ENCODE measurements at regions not wholly inside any gene's neighbourhood (a gene's known extent, or its start where the extent isn't known, plus 50 kb on each side); places are given as distances from the start of the nearest gene placed in this dataset.
A peak's percentile ranks its signal among the peaks of the same experiment; 100 is the strongest.

DNA sequence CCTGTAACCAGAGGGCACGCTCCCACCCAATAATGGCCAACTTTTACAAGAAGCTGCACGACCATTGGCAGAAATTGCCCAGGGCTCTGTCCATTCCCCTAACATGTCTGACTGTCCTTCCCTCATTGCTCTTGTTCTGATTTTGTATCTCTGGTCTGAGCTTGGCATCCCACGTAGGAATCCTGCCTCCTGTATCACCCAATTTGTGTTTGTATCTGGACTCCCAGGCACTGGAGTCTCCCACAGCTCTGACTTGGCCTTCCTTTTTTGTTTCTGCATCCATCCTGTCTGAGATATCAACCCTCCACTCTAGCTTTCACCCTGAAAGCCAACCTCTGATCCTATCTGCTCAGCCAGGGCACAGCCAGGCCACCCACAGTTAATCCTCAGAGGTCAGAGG lies 259.8 kb downstream of the FBXO15 start:
- Mint-ChIP-seq H3K36me3 (ENCODE audit: low read depth) (no peaks in the 10 kb centered on the region), H3K27ac (no peak overlapping the region), H3K4me1 (ENCODE audit: low read depth) (no peaks in the 10 kb centered on the region), H3K9me3 (no peaks in the 10 kb centered on the region), H3K27me3 (peaks cover 2% of the 10 kb centered on the region), H3K4me3 (no peak overlapping the region)
- intact Hi-C loops (cut with micrococcal nuclease) = no loop called here

DNA sequence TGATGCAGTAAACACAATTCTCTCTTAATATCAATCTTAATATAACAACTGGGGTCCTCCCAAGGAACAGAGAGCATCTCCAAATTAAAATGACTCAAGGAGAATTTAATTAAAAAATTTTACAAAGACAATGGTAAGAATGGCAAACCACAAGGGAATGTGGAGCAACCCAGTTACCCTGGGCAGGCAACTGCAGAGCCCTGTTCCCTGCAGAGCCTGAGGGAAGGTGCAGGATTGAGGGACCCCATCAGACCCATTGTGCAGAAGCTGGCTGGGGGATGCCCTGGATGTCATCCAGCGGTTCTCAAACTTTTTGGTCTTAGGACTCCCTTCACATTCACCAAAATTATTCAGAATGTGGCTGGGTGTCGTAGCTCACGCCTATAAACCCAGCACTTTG lies 262.8 kb downstream of the FBXO15 start:
- Mint-ChIP-seq H3K4me1 (ENCODE audit: low read depth) (no peaks in the 10 kb centered on the region), H3K9me3 (no peaks in the 10 kb centered on the region), H3K27me3 (no peaks in the 10 kb centered on the region), H3K27ac (no peak overlapping the region), H3K36me3 (ENCODE audit: low read depth) (no peaks in the 10 kb centered on the region), H3K4me3 (no peak overlapping the region)
- intact Hi-C loops (cut with micrococcal nuclease) = no loop called here

DNA sequence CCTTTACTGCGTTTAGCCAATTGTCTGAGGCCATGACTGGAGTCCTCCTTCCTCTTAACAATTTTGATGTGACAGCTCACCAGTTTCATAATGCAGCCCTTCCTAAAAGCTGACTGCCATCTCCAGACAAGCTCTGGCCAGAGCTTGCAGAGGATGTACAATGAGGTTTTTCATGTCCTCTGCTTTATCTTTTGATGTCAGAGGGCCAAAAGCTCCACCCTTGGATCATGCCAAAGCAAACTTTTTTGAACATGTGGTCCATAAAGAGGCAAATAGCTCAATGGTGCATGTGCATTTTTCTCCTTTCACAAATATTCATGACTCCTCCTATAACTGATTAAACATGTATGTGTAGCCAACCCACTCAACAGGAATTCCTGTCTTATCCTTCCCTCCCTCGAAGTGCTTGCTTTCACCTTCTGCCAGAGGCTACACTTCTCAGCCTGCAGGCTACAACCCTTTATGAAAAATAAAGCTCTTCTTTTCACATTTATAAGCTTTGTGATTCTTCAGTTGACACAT lies 266.2 kb downstream of the FBXO15 start:
- intact Hi-C loops (cut with micrococcal nuclease) = no loop called here
- Mint-ChIP-seq H3K9me3 (peaks cover 6% of the 10 kb centered on the region), H3K4me3 (no peak overlapping the region), H3K4me1 (ENCODE audit: low read depth) (no peaks in the 10 kb centered on the region), H3K27me3 (no peaks in the 10 kb centered on the region), H3K27ac (no peak overlapping the region), H3K36me3 (ENCODE audit: low read depth) (no peaks in the 10 kb centered on the region)

DNA sequence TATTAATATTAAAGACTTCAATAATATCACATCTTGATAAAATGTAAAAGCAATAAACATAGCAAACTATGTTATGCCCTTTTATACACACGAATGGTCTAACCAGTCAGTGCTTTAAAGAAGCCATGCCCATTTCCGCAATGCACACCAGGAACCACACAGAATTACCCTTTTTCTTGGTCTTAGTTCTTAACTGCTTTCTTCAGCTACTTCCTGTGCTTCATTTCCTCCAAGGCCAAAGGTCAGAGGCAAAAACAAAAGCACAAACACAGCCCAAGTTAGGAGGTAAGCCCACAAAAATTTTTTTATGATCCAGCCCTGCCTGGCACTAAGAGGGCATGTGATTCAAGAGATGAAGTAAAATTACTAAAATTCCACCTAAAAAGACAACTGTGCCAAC lies 267.2 kb downstream of the FBXO15 start:
- intact Hi-C loops (cut with micrococcal nuclease) = no loop called here
- H3K27me3 Mint-ChIP-seq = no peaks in the 10 kb centered on the region
- H3K27ac Mint-ChIP-seq = no peak overlapping the region
- H3K9me3 Mint-ChIP-seq = peaks cover 6% of the 10 kb centered on the region
- no peaks in the 10 kb centered on the region for H3K4me1 Mint-ChIP-seq (ENCODE audit: low read depth)
- H3K4me3 Mint-ChIP-seq = no peak overlapping the region
- no peaks in the 10 kb centered on the region for H3K36me3 Mint-ChIP-seq (ENCODE audit: low read depth)

DNA sequence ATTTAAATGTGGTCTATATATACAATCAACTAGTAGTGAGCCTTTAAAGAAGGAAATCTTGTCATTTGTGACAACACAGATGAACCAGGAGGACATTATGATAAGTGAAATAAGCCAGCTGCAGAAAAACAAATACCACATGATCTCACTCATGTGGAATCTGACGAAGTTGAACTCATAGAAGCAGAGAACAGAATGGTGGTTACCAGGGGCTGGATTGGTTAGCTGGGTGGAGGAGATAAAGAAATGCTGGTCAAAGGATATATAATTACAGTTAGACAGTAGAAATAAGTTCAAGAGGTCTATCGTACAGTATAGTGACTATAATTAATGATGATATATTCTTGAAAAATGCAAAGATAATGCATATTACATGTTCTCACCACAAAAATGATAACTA lies 267.9 kb downstream of the FBXO15 start:
- no peak overlapping the region for H3K27ac Mint-ChIP-seq
- intact Hi-C loops (cut with micrococcal nuclease) = no loop called here
- no peak overlapping the region for H3K4me3 Mint-ChIP-seq
- H3K27me3 Mint-ChIP-seq = no peaks in the 10 kb centered on the region
- no peaks in the 10 kb centered on the region for H3K36me3 Mint-ChIP-seq (ENCODE audit: low read depth)
- H3K9me3 Mint-ChIP-seq = peaks cover 6% of the 10 kb centered on the region
- H3K4me1 Mint-ChIP-seq (ENCODE audit: low read depth) = no peaks in the 10 kb centered on the region

DNA sequence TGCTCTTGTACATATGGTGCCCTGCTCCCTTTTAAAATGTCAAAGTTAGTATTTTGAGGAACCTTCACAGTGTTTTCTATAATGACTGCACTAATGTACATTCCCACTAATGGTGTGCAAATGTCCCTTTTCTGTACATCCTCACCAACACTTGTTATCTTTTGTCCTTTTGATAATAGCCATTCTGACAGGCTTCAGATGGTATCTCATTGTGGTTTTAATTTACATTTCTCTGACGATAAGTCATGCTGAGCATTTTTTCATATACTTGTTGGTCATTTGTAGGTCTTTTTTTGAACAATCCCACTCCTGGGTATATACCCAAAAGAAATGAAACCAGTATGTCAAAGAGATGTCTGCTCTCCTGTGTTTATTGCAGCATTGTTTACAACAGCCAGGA lies 268.3 kb downstream of the FBXO15 start:
- Mint-ChIP-seq H3K27me3 (no peaks in the 10 kb centered on the region), H3K4me1 (ENCODE audit: low read depth) (no peaks in the 10 kb centered on the region), H3K27ac (no peak overlapping the region), H3K4me3 (no peak overlapping the region), H3K36me3 (ENCODE audit: low read depth) (no peaks in the 10 kb centered on the region), H3K9me3 (peaks cover 6% of the 10 kb centered on the region)
- intact Hi-C loops (cut with micrococcal nuclease) = no loop called here

DNA sequence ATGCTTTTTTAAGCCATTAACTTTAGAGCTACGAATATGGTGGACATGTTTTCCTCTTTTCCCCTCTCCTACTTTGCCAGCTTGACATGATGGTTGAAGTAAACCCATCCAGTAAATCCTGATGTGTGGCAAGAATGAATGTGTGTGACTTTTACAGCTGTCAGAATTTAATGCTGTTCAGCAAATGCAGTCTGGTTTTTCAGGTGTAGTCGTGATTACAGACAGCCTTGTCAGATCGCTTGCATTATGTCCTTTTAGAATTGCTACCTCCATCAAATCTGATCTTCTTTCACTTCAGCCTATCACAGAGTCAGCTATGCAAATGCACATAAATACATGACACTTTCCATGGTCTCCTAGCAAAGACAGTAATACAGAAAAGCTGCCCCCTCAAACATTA lies 278.5 kb downstream of the FBXO15 start:
- no peak overlapping the region for H3K27ac Mint-ChIP-seq
- H3K4me3 Mint-ChIP-seq = no peak overlapping the region
- H3K27me3 Mint-ChIP-seq = peaks cover 1% of the 10 kb centered on the region
- no peaks in the 10 kb centered on the region for H3K9me3 Mint-ChIP-seq
- intact Hi-C loops (cut with micrococcal nuclease) = no loop called here
- H3K4me1 Mint-ChIP-seq (ENCODE audit: low read depth) = no peaks in the 10 kb centered on the region
- no peaks in the 10 kb centered on the region for H3K36me3 Mint-ChIP-seq (ENCODE audit: low read depth)

DNA sequence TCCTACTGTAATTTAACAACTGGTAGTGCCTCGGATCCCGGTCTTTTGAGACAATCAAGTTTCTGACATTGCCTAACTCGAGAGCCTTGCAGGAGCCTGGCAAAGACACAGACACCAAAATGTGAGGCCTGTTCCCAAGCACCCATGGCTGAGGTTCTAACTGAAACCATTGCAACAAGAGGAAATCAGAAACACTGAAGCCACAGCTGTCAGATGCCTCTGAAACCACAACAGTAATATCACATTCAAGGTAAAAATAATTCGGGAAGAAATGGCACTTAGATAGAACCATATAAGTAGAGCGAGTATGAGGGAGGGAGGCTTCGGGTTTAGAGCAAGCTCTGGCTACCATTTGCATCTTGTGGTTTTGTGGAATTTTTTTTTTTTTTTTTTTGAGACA lies 285.9 kb downstream of the FBXO15 start:
- H3K4me3 Mint-ChIP-seq = no peak overlapping the region
- no peak overlapping the region for H3K27ac Mint-ChIP-seq
- no peaks in the 10 kb centered on the region for H3K27me3 Mint-ChIP-seq
- no peaks in the 10 kb centered on the region for H3K4me1 Mint-ChIP-seq (ENCODE audit: low read depth)
- no peaks in the 10 kb centered on the region for H3K36me3 Mint-ChIP-seq (ENCODE audit: low read depth)
- no peaks in the 10 kb centered on the region for H3K9me3 Mint-ChIP-seq
- intact Hi-C loops (cut with micrococcal nuclease) = no loop called here

DNA sequence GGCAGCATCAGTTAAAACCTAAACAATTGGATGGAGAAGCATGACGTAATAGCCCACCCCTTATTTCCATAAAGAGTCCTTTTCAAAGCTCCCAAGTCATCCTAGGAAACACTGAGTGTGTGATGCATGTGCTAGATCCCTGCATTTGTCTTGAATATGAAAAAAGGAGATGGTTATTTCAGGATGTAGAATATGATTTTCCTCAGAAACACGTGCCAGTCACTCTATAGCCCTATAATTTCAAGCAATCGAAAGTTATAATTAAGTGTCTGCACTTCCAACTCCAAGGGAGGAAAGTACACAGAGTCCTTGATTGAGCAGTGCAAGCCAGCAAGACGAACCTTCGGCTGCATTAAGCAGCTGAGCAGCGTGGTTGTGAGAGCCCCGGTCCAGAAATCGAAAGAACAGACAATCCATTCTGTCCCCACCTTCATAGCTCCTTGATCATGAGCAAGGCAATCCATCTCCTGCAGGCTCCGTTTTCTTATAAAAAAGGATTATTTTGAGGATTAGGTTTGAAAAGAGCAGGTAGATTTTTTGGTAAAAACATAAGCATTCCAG lies 287.7 kb downstream of the FBXO15 start:
- no peak overlapping the region for H3K27ac Mint-ChIP-seq
- H3K4me3 Mint-ChIP-seq = no peak overlapping the region
- H3K4me1 Mint-ChIP-seq (ENCODE audit: low read depth) = no peaks in the 10 kb centered on the region
- intact Hi-C loops (cut with micrococcal nuclease) = no loop called here
- no peaks in the 10 kb centered on the region for H3K9me3 Mint-ChIP-seq
- no peaks in the 10 kb centered on the region for H3K36me3 Mint-ChIP-seq (ENCODE audit: low read depth)
- H3K27me3 Mint-ChIP-seq = no peaks in the 10 kb centered on the region

DNA sequence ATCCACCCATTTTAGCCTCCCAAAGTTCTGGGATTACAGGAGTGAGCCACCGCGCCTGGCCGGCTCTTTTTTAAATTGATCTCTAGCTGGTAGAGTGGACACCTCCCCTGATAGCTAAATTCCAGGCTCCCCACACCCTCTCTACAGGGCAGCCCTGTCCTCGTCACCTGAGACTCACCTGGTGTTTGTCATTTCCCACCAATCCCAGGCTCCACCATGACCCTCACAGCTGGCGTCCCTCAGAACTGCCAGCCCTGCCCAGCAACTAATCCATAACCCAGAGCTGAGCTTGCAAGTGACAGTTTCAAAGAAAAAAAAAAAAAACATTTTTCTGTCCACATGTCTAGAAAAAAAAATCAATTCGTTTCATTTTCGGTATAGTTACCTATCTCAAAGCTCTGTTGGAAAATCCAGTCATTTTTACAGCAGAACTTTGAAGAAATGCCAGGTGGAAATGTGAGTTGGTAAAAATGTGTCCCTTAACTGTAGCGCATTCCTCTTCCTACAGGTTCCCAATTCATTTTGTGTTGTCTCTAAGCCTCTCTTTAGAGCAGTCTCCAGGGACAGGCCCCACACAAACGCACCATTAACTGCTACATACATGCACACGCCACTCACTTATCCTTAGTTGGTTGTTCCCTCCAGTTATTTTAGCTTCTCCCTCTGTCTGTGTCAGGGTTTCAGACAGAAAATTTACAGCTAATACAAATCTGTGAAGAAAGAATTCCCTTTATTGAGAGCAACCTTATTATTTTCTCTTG lies 294.7 kb downstream of the FBXO15 start:
- Mint-ChIP-seq H3K36me3 (ENCODE audit: low read depth) (no peaks in the 10 kb centered on the region), H3K4me3 (no peak overlapping the region), H3K9me3 (no peaks in the 10 kb centered on the region), H3K27ac (no peak overlapping the region), H3K4me1 (ENCODE audit: low read depth) (no peaks in the 10 kb centered on the region), H3K27me3 (no peaks in the 10 kb centered on the region)
- intact Hi-C loops (cut with micrococcal nuclease) = no loop called here

DNA sequence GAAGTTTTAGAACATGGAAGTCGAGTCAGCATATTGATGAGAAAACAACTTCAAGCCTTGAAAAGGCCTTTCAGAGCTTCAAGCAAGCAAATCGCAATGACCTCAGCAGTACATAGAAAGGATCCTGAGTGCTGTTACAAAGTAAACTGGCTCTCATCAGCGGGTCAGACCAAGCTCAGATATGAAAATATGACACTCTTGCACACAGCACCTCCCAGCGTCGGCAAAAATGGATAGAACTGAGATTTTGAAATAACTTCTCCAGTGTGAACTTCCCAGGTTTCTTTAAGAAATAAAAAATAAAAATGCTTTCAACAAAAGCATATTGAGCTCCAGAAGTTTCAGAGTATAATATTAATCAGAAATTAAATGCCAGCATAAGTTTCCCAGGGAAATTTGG lies 296.9 kb downstream of the FBXO15 start:
- H3K4me3 Mint-ChIP-seq = no peak overlapping the region
- H3K27me3 Mint-ChIP-seq = no peaks in the 10 kb centered on the region
- intact Hi-C loops (cut with micrococcal nuclease) = no loop called here
- H3K4me1 Mint-ChIP-seq (ENCODE audit: low read depth) = no peaks in the 10 kb centered on the region
- no peaks in the 10 kb centered on the region for H3K9me3 Mint-ChIP-seq
- H3K27ac Mint-ChIP-seq = no peak overlapping the region
- no peaks in the 10 kb centered on the region for H3K36me3 Mint-ChIP-seq (ENCODE audit: low read depth)

DNA sequence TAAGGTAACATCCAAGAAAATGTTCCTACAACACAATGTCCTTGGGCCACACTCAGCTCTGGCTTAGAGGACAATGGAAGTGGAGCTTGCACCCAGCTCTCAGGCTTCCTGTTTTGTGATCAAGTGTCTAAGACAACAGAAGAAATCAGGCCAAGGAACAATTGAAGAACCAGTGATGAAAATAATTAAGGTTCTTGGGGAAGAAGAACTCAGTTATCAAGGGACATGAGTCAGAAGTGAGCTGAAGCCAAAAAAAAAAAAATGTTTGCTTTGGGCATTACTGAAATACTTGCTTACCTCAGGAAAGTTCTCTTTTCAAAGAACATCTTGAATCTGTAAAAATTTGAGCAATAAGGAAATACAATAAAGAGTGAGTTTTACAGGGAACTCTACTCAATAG lies 299.0 kb downstream of the FBXO15 start:
- Mint-ChIP-seq H3K27me3 (peaks cover 1% of the 10 kb centered on the region), H3K9me3 (no peaks in the 10 kb centered on the region), H3K4me1 (ENCODE audit: low read depth) (no peaks in the 10 kb centered on the region), H3K36me3 (ENCODE audit: low read depth) (no peaks in the 10 kb centered on the region), H3K27ac (no peak overlapping the region), H3K4me3 (no peak overlapping the region)
- intact Hi-C loops (cut with micrococcal nuclease) = no loop called here

DNA sequence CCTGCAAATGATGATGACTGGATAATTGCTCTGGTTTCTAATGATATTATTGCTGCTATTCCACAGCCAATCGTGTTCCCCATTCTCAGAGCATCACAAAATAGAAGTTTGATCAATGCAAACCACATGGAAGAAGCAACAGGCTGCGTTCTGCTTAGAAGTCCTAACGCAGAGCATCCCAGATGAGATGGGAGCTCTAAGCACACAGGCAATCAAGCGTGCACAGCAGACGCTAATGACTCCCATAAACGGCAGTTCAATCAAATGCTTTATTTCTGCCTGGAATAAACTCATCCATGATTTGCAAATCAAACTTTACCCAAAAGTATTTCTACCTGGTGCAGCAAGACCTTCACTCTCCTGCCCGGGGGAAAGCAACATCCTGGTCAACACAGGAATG lies 304.2 kb downstream of the FBXO15 start:
- H3K4me3 Mint-ChIP-seq = no peak overlapping the region

DNA sequence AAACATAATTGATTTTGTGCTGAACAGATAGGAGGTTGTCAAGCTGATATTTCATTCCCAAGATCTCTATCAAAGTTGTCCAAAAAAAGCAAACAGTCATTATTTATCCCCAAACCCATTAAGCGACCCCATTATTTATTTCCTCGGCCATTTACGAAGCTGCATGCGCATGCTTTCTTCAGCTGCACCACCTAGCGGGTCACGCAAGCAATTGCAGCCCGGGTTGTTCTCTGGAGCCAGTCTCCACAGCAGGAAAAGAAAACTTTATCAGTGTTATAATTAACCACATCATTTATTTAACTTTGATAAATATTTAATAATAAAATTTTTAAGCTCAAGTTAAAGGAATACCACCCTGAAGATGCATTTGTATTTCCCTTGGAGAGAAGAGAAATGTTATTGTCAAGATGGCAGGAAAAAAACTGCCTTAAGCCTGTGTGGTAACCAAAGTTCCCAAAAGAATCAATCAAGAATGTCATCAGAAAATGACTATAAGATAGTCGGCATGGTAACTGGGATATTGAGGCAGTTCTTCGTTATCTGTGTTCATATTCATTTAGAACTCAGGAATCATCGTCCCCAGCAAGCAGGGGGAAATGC lies 304.7 kb downstream of the FBXO15 start:
- Mint-ChIP-seq H3K27ac (no peak overlapping the region), H3K4me1 (ENCODE audit: low read depth) (no peaks in the 10 kb centered on the region), H3K36me3 (ENCODE audit: low read depth) (no peaks in the 10 kb centered on the region), H3K27me3 (peaks cover 1% of the 10 kb centered on the region), H3K4me3 (peak overlapping the region; percentile 13), H3K9me3 (no peaks in the 10 kb centered on the region)
- intact Hi-C loops (cut with micrococcal nuclease) = loop anchor here (5.0 kb wide), 1 partner anchor 1081 kb away; no protein-coding TSS in a partner anchor

More for the DNA sequence above, 304.2 kb downstream of the FBXO15 start:
- Mint-ChIP-seq H3K4me1 (ENCODE audit: low read depth) (no peaks in the 10 kb centered on the region), H3K27me3 (peaks cover 1% of the 10 kb centered on the region), H3K27ac (no peak overlapping the region), H3K36me3 (ENCODE audit: low read depth) (no peaks in the 10 kb centered on the region), H3K9me3 (no peaks in the 10 kb centered on the region)
- intact Hi-C loops (cut with micrococcal nuclease) = loop anchor here (5.0 kb wide), 1 partner anchor 1081 kb away; no protein-coding TSS in a partner anchor

Data from dendritic cell treated with granulocyte-macrophage colony-stimulating factor and Interleukin-4, amounts not matched to agents 40 ng/mL and 50 ng/mL, for 4 days (primary cell).